Frontal cortex (tissue), 3 donors: ENCODE measurements at regions not wholly inside any gene's neighbourhood (a gene's known extent, or its start where the extent isn't known, plus 50 kb on each side); places are given as distances from the start of the nearest gene placed in this dataset.

Experiments
- DNase-seq, 2 donors: peaks; one replicate each; pipeline ENCODE4 v3.0.0; 2012; ENCODE audit warnings: low spot score in 2 of 2
- FAIRE-seq: peaks from 2 replicates; lab custom pipeline; 2012; peaks lifted over from hg19 to GRCh38; lab: Jason Lieb, UNC
- donor health status: control.
- donor health status: control.
- donor health status: control.

GRCh38 chr2:198328454-198328853 lies 524.1 kb downstream of the PLCL1 start:
- peak; percentile 33 for FAIRE-seq
- no peak for DNase-seq

DNA sequence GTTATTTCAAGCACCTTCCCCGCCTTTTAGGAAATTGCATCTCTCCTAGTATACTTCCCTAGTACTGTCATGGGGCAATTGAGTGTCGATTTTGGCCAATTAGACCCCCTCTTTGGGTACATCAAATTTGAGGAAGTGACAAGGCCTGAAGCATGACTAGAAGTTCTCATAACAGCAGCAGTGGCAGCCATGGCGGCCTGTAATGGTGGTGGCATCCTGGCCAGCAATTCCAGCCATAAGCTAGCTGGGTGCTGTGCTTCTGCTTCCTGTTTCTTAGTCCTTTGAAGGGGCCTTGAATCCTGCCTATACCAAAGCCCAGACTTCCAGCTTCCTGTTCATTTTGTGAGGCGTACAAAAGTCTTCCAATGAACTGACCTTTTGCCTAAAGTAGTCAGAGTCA lies 523.1 kb downstream of the PLCL1 start:
- FAIRE-seq, result no peak
- no peak for DNase-seq

- DNase-seq (no peak), FAIRE-seq (no peak)
Observed at GRCh38 chr2:198326431-198326830, 522.0 kb downstream of the PLCL1 start.

DNA sequence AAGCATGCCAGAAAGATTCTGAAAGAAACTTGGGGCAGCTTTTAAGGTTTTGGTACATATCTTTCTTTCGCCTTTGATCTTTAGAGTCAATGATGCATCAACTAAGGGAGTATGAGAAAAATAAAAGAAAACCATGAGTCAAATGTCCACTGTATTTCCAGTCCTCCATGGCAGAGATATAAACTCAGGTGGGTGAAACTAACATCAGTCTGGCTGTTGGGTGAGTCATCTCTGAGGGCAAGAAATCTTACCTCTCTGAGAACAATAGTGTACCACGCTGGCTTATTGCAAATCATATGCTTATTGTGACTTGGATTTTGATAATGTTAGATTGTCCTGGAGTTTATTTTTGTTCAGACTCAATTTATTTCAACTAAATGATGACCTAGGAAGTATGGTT lies 521.0 kb downstream of the PLCL1 start:
- FAIRE-seq (no peak), DNase-seq (no peak)

DNA sequence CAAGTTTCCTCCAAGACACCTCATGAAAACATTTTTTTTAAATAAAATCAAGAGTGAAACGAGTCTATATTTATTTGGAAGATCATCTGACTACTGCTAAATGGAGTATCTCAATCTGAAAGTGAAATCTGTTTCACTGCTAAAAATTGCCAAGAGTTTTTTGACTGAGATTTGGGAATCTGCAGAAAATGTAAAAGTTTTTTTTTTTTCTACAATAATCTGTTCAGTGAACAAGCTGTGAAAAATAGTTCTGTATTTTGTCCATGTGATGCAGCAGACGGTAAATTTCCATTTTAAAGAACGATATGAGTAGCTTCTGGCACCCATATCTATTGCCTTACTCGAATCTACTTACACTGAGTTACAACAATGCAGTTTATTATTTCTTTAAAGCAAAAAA lies 519.7 kb downstream of the PLCL1 start:
- FAIRE-seq (no peak), DNase-seq (no peak)

DNA sequence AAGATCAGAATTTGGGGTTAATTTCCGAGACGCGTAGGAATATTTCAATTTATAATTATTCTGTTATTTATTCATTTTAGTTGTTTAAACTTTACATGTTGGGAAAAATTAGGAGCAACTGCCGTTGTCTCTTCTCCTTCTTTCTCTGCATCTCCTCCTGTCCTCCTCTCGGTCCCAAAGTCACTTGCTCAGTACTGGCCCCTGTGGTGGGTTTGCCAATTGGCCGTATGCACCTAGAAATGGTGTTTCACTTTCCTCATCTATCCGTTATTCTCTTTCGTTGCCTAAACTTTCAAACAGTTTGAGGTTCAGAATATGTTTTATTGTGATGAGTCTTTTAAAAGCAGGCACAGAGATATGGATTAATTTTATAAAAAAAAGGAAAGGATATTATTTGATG lies 517.9 kb downstream of the PLCL1 start:
- FAIRE-seq, result no peak
- no peak for DNase-seq

GRCh38 chr2:198321522-198322088 lies 517.2 kb downstream of the PLCL1 start:
- FAIRE-seq (no peak), DNase-seq (no peak)

DNA sequence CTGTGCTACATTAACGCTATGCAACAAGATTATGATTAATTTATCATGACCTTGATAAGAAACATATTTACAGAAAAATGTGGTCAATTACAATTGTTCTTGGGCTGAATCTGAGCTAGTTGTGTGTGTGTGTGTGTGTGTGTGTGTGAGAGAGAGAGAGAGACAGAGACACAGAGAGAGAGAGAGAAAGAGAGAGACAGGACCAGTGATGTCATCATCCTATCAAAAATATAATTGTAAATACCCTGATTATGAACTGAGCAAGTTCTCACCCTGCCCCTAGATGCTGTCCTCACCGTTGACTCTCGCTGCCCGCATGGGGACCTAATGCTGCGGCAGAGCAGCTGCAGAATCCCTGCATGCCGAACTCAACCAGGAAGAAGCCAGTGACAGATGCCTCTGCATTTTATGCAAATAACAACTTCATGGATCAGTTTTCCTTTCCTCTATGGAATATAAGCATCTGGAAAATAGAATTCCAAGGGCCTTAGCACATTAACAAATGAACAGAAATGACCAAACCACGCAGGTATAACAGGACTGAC lies 512.5 kb downstream of the PLCL1 start:
- no peak for DNase-seq

GRCh38 chr2:198315791-198316630 lies 511.6 kb downstream of the PLCL1 start:
- no peak for DNase-seq

More for the DNA sequence above, 512.5 kb downstream of the PLCL1 start:
- no peak for FAIRE-seq

DNA sequence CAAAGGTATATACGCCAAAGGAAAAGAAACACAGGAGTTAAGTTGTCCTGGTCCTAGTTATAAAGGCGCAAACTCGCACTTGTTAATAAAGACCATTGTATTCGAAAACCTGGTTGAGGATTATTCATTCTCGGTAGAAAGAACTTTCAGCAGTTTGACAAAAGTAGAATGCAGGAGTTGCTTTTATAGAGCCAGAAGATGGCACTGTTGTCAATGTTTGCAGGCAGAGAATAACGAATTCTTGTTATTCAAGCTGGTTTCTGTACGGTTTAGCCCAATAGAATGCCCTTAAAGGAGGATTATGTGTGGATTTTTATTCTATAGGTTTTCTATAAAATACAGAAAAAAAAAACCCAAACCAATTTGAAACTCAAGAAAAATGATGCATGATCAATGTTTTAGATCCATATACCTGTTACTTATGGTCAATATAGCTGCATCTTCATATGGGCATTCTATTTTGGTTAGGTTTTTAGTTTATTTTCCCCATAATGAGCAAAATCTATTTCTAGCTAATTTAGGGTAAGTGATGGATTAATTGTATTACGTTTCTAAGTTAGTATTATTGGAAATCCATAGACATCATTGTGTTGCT lies 510.3 kb downstream of the PLCL1 start:
- no peak for DNase-seq
- peak; percentile 91 for FAIRE-seq

More at GRCh38 chr2:198315791-198316630, 511.6 kb downstream of the PLCL1 start:
- FAIRE-seq, result no peak

- FAIRE-seq, result no peak
- no peak for DNase-seq
Observed at GRCh38 chr2:198312596-198313483, 508.4 kb downstream of the PLCL1 start.

DNA sequence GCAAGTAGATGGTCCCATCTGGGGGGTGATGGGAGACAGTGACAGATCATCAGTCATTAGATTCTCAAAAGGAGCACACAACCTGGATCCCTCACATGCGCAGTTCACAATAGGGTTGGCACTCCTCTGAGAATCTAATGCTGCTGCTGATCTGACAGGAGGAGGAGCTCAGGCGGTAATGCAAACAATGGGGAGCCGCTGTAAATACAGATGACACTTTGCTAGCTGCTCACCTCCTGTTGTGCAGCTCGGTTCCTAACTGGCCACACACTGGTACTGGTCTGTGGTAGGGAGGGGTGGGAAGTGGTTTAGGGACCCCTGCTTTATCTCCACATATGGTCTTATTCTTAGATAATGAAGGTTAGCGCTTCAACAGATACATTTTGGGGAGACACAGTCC lies 506.6 kb downstream of the PLCL1 start:
- DNase-seq (no peak), FAIRE-seq (no peak)

GRCh38 chr2:198309673-198310280 lies 505.4 kb downstream of the PLCL1 start:
- DNase-seq, result peak; percentile 12 to 33
- peak; percentile 65 for FAIRE-seq

DNA sequence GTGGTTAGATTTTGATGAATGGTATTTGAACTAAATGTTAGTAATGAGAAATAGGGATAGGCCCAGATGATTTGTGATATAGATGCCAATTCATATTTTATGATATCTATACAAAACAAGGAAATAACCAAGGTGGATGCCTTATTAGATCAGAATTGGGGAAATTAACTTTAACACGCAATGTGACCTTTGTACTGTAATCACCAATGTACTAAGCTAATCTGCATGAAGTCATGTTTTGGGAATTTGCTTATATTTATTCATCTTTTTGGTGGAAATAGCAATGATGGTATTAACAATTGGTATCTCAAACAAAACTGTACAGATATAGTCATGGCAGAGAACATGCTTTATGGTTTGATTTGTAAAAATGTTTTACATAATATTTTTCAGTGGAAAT lies 504.7 kb downstream of the PLCL1 start:
- FAIRE-seq (no peak), DNase-seq (no peak)

DNA sequence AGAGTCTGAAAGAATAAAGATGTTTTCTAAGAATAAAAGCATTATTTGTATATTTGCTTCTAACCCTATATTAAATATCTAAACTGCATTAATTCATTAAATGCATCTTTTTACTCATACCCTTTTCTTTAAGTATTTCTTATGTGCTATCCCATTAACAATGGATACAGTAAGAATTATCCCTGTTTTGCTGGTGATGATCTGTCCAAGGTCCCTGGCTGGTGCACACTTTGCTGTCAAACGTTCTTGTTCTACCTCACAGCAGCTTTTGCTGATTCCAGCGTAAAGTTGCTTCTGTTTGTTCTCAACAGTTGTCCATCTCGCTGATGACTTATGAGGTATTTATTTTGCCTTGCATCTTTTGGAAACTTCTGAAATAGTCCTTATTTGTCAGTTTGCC lies 504.0 kb downstream of the PLCL1 start:
- FAIRE-seq, result no peak

DNA sequence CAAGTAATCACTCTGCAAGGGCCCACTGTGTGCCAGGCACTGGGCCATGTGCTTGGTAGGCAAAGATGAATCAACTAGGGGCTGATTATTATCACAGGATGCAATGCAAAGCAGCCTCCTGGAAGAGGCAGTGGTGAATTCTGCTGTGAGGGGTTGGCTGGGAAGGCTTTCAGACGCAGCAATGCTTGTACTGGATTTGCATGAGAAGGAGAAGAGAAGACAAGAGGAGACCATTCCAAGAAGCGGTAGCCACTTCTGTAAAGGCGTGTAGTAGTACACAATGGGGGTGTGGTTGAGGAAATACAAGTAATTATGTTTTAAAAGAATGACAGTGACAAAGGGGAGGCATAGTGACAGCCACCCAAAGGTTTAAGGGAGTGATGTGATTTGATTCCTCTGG lies 502.7 kb downstream of the PLCL1 start:
- no peak for DNase-seq
- no peak for FAIRE-seq

More for the DNA sequence above, 504.0 kb downstream of the PLCL1 start:
- no peak for DNase-seq

DNA sequence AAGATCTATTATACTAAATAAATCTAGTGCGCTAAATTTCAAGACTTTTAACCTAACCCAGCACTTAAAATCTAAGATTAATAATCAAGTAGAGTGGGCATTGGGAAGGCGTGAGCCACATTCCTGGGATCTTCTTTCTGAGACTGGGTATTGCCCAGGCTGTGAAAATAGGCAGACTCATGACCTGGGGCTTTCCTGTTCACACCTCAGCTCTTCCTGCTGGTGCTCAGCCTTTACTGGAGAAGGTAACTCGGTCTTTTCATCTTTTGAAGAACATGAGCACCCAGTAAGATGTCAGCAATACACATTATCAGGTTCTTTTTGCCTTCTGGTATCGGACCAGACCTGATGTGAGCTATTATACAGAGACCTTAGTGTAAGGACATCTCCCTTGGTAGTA lies 500.5 kb downstream of the PLCL1 start:
- FAIRE-seq, result no peak
- no peak for DNase-seq

GRCh38 chr2:198297350-198297749 lies 493.0 kb downstream of the PLCL1 start:
- FAIRE-seq (no peak), DNase-seq (no peak)

- DNase-seq (peak; percentile 25 to 46), FAIRE-seq (no peak)
Observed at GRCh38 chr2:198296665-198297308, 492.4 kb downstream of the PLCL1 start.
